IMR-90 (cell line): ENCODE measurements at regions not wholly inside any gene's neighbourhood (a gene's known extent, or its start where the extent isn't known, plus 50 kb on each side); places are given as distances from the start of the nearest gene placed in this dataset.

Experiments
- ATAC-seq: fragments of 200-7000 bp; cut with Tn5 transposase; 2 replicates; pipeline ENCODE4 v1.9.1; 2020; ENCODE audit warnings: low read depth, mild to moderate bottlenecking, moderate library complexity
- BruUV-seq: library from RNA; stranded (reverse); fragments of 400-500 nt; replicated peaks from 2 replicates; lab custom pipeline; 2021; lab: Mats Ljungman, UMichigan
- CTCF ChIA-PET: fragments of 300-600 bp; formaldehyde crosslinking; extraction: SDS; loops from one replicate; lab custom pipeline; 2021; ENCODE audit warnings: antibody characterized with exemption; lab: Yijun Ruan, JAX
- POLR2A ChIA-PET: fragments of 300-600 bp; sonication (Branson Sonifier 250); formaldehyde crosslinking; loops from one replicate; lab custom pipeline; 2022; ENCODE audit warnings: antibody characterized with exemption; ENCODE audit not compliant: unreplicated experiment; lab: Charles Lee
- DNase-seq: peaks from one replicate; pipeline ENCODE4 v3.0.0; 2013
- H2AFZ ChIP-seq: replicated peaks from 2 replicates; pipeline ENCODE3; 2013; ENCODE audit warnings: low read length, mild to moderate bottlenecking; ENCODE audit not compliant: poor library complexity
- H2AK5ac ChIP-seq: 2 replicates; pipeline ENCODE4 v1.6.1; 2013; ENCODE audit warnings: low read depth, low read length, inconsistent platforms
- H2AK9ac ChIP-seq: replicated peaks from 2 replicates; pipeline ENCODE3; 2013; ENCODE audit warnings: mild to moderate bottlenecking, low read depth, low read length, moderate library complexity; ENCODE audit not compliant: poor library complexity
- H2BK120ac ChIP-seq: 2 replicates; pipeline ENCODE4 v1.6.1; 2013; ENCODE audit warnings: low read depth, low read length, inconsistent platforms
- H2BK15ac ChIP-seq: 3 replicates; pipeline ENCODE4 v1.6.1; 2013; ENCODE audit warnings: low read depth, low read length, inconsistent platforms
- H2BK20ac ChIP-seq: 2 replicates; pipeline ENCODE4 v1.6.1; 2013; ENCODE audit warnings: low read depth, mild to moderate bottlenecking, inconsistent platforms, low read length, moderate library complexity
- H2BK5ac ChIP-seq: 2 replicates; pipeline ENCODE4 v1.6.1; 2013; ENCODE audit warnings: mild to moderate bottlenecking, low read depth, low read length, inconsistent platforms; ENCODE audit not compliant: poor library complexity, severe bottlenecking
- H3K14ac ChIP-seq: replicated peaks from 2 replicates; pipeline ENCODE4 v1.6.1; 2013; ENCODE audit warnings: low read depth, low read length, inconsistent platforms
- H3K18ac ChIP-seq: 2 replicates; pipeline ENCODE4 v1.6.1; 2013; ENCODE audit warnings: low read depth, low read length, control low read depth
- H3K23ac ChIP-seq: 2 replicates; pipeline ENCODE4 v1.6.1; 2013; ENCODE audit warnings: low read depth, low read length, inconsistent platforms
- H3K27ac ChIP-seq: 2 replicates; pipeline ENCODE4 v1.5.1; 2013; ENCODE audit warnings: mild to moderate bottlenecking, control low read depth, low read length; ENCODE audit not compliant: insufficient read depth
- H3K27me3 ChIP-seq: 2 replicates; pipeline ENCODE4 v1.6.1; 2013; ENCODE audit warnings: low read length; ENCODE audit not compliant: control insufficient read depth, insufficient read depth
- H3K36me3 ChIP-seq: 2 replicates; pipeline ENCODE4 v1.6.1; 2013; ENCODE audit warnings: low read length, mixed read lengths; ENCODE audit not compliant: control insufficient read depth, insufficient read depth
- H3K4ac ChIP-seq: 2 replicates; pipeline ENCODE4 v1.6.1; 2013; ENCODE audit warnings: low read depth, low read length, inconsistent platforms
- H3K4me1 ChIP-seq: 2 replicates; pipeline ENCODE4 v1.6.1; 2013; ENCODE audit warnings: low read length, mixed read lengths; ENCODE audit not compliant: control insufficient read depth, insufficient read depth
- H3K4me2 ChIP-seq: 2 replicates; pipeline ENCODE4 v1.6.1; 2013; ENCODE audit warnings: low read depth, mild to moderate bottlenecking, control low read depth, low read length, moderate library complexity
- H3K4me3 ChIP-seq: 2 replicates; pipeline ENCODE4 v1.5.1; 2013; ENCODE audit warnings: low read depth, mild to moderate bottlenecking, control low read depth, low read length, moderate library complexity; ENCODE audit not compliant: insufficient read depth
- H3K56ac ChIP-seq: 2 replicates; pipeline ENCODE4 v1.6.1; 2013; ENCODE audit warnings: low read length, inconsistent platforms; ENCODE audit not compliant: insufficient read depth; ENCODE audit errors: extremely low read depth
- H3K79me1 ChIP-seq, 2 experiments: 2 replicates each; pipeline ENCODE4 v1.6.1; 2013; ENCODE audit warnings: low read length in 2 of 2, inconsistent platforms in 1 of 2, low read depth in 1 of 2
- H3K9ac ChIP-seq: 2 replicates; pipeline ENCODE4 v1.6.1; 2013; ENCODE audit warnings: low read depth, low read length, control low read depth
- H3K9me1 ChIP-seq: 2 replicates; pipeline ENCODE4 v1.6.1; 2013; ENCODE audit warnings: low read length, inconsistent platforms; ENCODE audit not compliant: insufficient read depth
- H3K9me3 ChIP-seq: 2 replicates; pipeline ENCODE4 v1.6.1; 2013; ENCODE audit warnings: low read length; ENCODE audit not compliant: control insufficient read depth, insufficient read depth
- H4K20me1 ChIP-seq: 2 replicates; pipeline ENCODE4 v1.6.1; 2013; ENCODE audit warnings: low read length, inconsistent platforms; ENCODE audit not compliant: insufficient read depth
- H4K5ac ChIP-seq: 2 replicates; pipeline ENCODE4 v1.6.1; 2013; ENCODE audit warnings: mild to moderate bottlenecking, low read depth, low read length, control low read depth
- H4K8ac ChIP-seq, 2 experiments: 2 replicates each; pipeline ENCODE4 v1.6.1; 2013; ENCODE audit warnings: low read depth in 2 of 2, low read length in 2 of 2, control low read depth in 1 of 2, inconsistent platforms in 1 of 2
- H4K91ac ChIP-seq: 2 replicates; pipeline ENCODE4 v1.6.1; 2013; ENCODE audit warnings: low read depth, low read length, inconsistent platforms; ENCODE audit not compliant: insufficient read depth
- BHLHE40 ChIP-seq: fragments of 150-350 bp; IDR thresholded peaks from 2 replicates; pipeline ENCODE4 v1.6.1; 2016; ENCODE audit warnings: mild to moderate bottlenecking, low read depth, low read length
- SMC3 ChIP-seq: fragments of 150-350 bp; IDR thresholded peaks from 2 replicates; pipeline ENCODE4 v1.6.1; 2016; ENCODE audit warnings: low read depth, mild to moderate bottlenecking, antibody characterized with exemption, low read length, moderate library complexity
- WGBS, 2 experiments: methylation state at CpG; one replicate each; pipeline versions ENCODE4 v1.1.5 to v1.1.7; 2013; ENCODE audit warnings: missing lambda C conversion rate in 2 of 2; ENCODE audit not compliant: insufficient read length in 1 of 2; ENCODE audit errors: extremely low coverage in 2 of 2; 5-methylcytosine and 5-hydroxymethylcytosine counted together
- dilution Hi-C: fragments of 300-500 bp; cut with HindIII; formaldehyde crosslinking; loops from one replicate; pipeline ENCODE4 v1.14.3; 2018; ENCODE audit warnings: low sequenced_read_pairs; ENCODE audit not compliant: unreplicated experiment
- in situ Hi-C: fragments of 300-500 bp; cut with MboI; formaldehyde crosslinking; loops from 3 replicates; pipeline ENCODE4 v1.14.3; 2019; ENCODE audit warnings: low sequenced_read_pairs, inconsistent platforms, mixed read lengths
- intact Hi-C: fragments of 100-400 bp; cut with micrococcal nuclease; formaldehyde crosslinking; loops from 2 replicates; pipeline ENCODE4 v1.10.0; 2022

- DNase-seq = no peak
- no CpG with 5 or more reads among the region's 3 CpGs for WGBS, 2 experiments
- Histone ChIP-seq H3K23ac (no peak overlapping the region), H3K4ac (no peak overlapping the region), H3K4me2 (no peak overlapping the region), H3K18ac (no peak overlapping the region), H3K9me3 (no peaks in the 10 kb centered on the region), H3K27me3 (no peaks in the 10 kb centered on the region), H3K27ac (no peak overlapping the region), H3K9ac (no peak overlapping the region), H3K36me3 (no peaks in the 10 kb centered on the region), H3K9me1 (no peaks in the 10 kb centered on the region), H3K79me1 (no peaks in the 10 kb centered on the region), H2AK5ac (no peak overlapping the region), H2BK5ac (no peak overlapping the region), H2AK9ac (no peak overlapping the region), H4K20me1 (no peaks in the 10 kb centered on the region), H3K14ac (no peak overlapping the region), H2AFZ (no peak overlapping the region), H3K56ac (no peak overlapping the region), H2BK15ac (no peak overlapping the region), H4K8ac (no peak overlapping the region), H4K5ac (no peak overlapping the region), H4K91ac (no peak overlapping the region), H3K4me1 (peaks cover 2% of the 10 kb centered on the region), H2BK20ac (no peak overlapping the region), H3K4me3 (no peak overlapping the region), H2BK120ac (no peak overlapping the region)
- in situ Hi-C loops = no loop called here
- dilution Hi-C loops = no loop called here
- CTCF ChIA-PET = no interaction called here
- intact Hi-C loops = no loop called here
- no TSS peak for BruUV-seq
- TF ChIP-seq SMC3 (no peak), BHLHE40 (no peak)
- POLR2A ChIA-PET = no interaction called here
- no peak for ATAC-seq
Observed at GRCh38 chr11:92297567-92298553, 73.2 kb downstream of the FAT3 start.
